K562 (cell line): ENCODE measurements at regions not wholly inside any gene's neighbourhood (a gene's known extent, or its start where the extent isn't known, plus 50 kb on each side); places are given as distances from the start of the nearest gene placed in this dataset.

ENCODE experiments used
- ATAC-seq: fragments of 200-7000 bp; cut with Tn5 transposase; 3 replicates; pipeline ENCODE4 v1.9.1; 2020; ENCODE audit warnings: moderate library complexity
- BruUV-seq: library from RNA; stranded (reverse); fragments of 400-500 nt; replicated peaks from 2 replicates; lab custom pipeline; 2021; lab: Mats Ljungman, UMichigan
- CTCF ChIA-PET: fragments of 300-600 bp; formaldehyde crosslinking; extraction: SDS; loops from one replicate; lab custom pipeline; 2021; ENCODE audit warnings: low intra/inter-chr PET ratio; lab: Yijun Ruan, JAX
- POLR2A ChIA-PET: fragments of 300-600, 350-650 bp; sonication (Branson Sonifier 250); formaldehyde crosslinking; extraction: SDS; loops from one replicate; lab custom pipeline; 2021; ENCODE audit warnings: antibody characterized with exemption, inconsistent platforms; lab: Yijun Ruan, JAX
- DNase-seq, 4 experiments: peaks; one replicate each; pipeline versions ENCODE4 v3.0.0 to v3.0.0-alpha.2; 2011 to 2018; ENCODE audit warnings: low spot score in 3 of 4, mixed read lengths in 3 of 4; ENCODE audit errors: extremely low read depth in 1 of 4
- FAIRE-seq: peaks from 2 replicates; lab custom pipeline; 2011; peaks lifted over from hg19 to GRCh38; lab: Jason Lieb, UNC
- H2AFZ ChIP-seq: 2 replicates; pipeline ENCODE4 v1.6.0; 2011; ENCODE audit warnings: low read depth, low read length, control low read depth, inconsistent platforms
- H3K27ac ChIP-seq: fragments of 200-600 bp; 3 replicates; pipeline ENCODE4 v1.8.0; 2011; ENCODE audit warnings: low read depth, mild to moderate bottlenecking, control low read depth, inconsistent platforms, low read length, moderate library complexity, mixed read lengths; ENCODE audit errors: extremely low read depth
- H3K27me3 ChIP-seq, 2 experiments: fragments of 300-600 bp in 1 of 2; 2 replicates in 1 of 2; 3 replicates in 1 of 2; pipeline versions ENCODE4 v1.6.0 to v1.8.0; 2011; ENCODE audit warnings: inconsistent platforms in 2 of 2, low read length in 2 of 2, mild to moderate bottlenecking in 1 of 2, mixed read lengths in 1 of 2, moderate library complexity in 1 of 2; ENCODE audit not compliant: control insufficient read depth in 2 of 2, insufficient read depth in 2 of 2
- H3K36me3 ChIP-seq: fragments of 300-600 bp; 3 replicates; pipeline ENCODE4 v1.8.0; 2011; ENCODE audit warnings: mild to moderate bottlenecking, low read length, inconsistent platforms; ENCODE audit not compliant: control insufficient read depth, insufficient read depth
- H3K4me1 ChIP-seq, 2 experiments: fragments of 200-600 bp in 1 of 2; replicated peaks in 1 of 2; 2 replicates in 1 of 2; 3 replicates in 1 of 2; pipeline versions ENCODE4 v1.5.1 to v1.8.0; 2011; ENCODE audit warnings: inconsistent platforms in 2 of 2, low read length in 2 of 2, mild to moderate bottlenecking in 1 of 2, mixed read lengths in 1 of 2, moderate library complexity in 1 of 2; ENCODE audit not compliant: control insufficient read depth in 2 of 2, insufficient read depth in 2 of 2
- H3K4me2 ChIP-seq: 2 replicates; pipeline ENCODE4 v1.6.1; 2011; ENCODE audit warnings: low read length, control low read depth, inconsistent platforms, mixed read lengths; ENCODE audit not compliant: insufficient read depth
- H3K4me3 ChIP-seq: fragments of 200-600 bp; sonication (generic), shearing (Covaris generic); 2 replicates; pipeline ENCODE4 v1.5.1; 2016; ENCODE audit warnings: control low read depth, inconsistent platforms
- H3K79me2 ChIP-seq: fragments of 200-600 bp; 3 replicates; pipeline ENCODE4 v1.8.0; 2011; ENCODE audit warnings: low read length, inconsistent platforms; ENCODE audit not compliant: control insufficient read depth, insufficient read depth
- H3K9ac ChIP-seq, 2 experiments: 2 replicates each; pipeline versions ENCODE4 v1.6.0 to v1.6.1; 2011; ENCODE audit warnings: low read depth in 2 of 2, low read length in 2 of 2, control low read depth in 1 of 2, inconsistent platforms in 1 of 2, mild to moderate bottlenecking in 1 of 2, mixed read lengths in 1 of 2; ENCODE audit not compliant: insufficient read depth in 1 of 2
- H3K9me1 ChIP-seq: one replicate; pipeline ENCODE4 v1.6.0; 2011; ENCODE audit warnings: inconsistent platforms, mild to moderate bottlenecking, low read length, moderate library complexity; ENCODE audit not compliant: control insufficient read depth, insufficient read depth
- H3K9me3 ChIP-seq: replicated peaks from 2 replicates; pipeline ENCODE4 v1.5.1; 2011; ENCODE audit warnings: low read depth, low read length, inconsistent platforms; ENCODE audit not compliant: control insufficient read depth, insufficient read depth
- H4K20me1 ChIP-seq: replicated peaks from 2 replicates; pipeline ENCODE4 v1.6.1; 2011; ENCODE audit warnings: low read length, inconsistent platforms, mixed read lengths; ENCODE audit not compliant: control insufficient read depth, insufficient read depth
- ELK1 ChIP-seq: sonication (generic); formaldehyde crosslinking; IDR thresholded peaks from 2 replicates; pipeline ENCODE4 v1.8.1; 2022; ENCODE audit warnings: missing genetic modification reagents
- FOSL1 ChIP-seq: fragments of 200-800 bp; sonication (Bioruptor generic); conservative IDR thresholded peaks from 2 replicates; pipeline ENCODE4 v1.6.1; 2016; ENCODE audit warnings: missing genetic modification characterization, missing compliant biosample characterization
- FOXP4 ChIP-seq: sonication (generic); formaldehyde crosslinking; IDR thresholded peaks from 2 replicates; pipeline ENCODE4 v1.8.0; 2022; ENCODE audit warnings: mild to moderate bottlenecking, missing genetic modification reagents, borderline replicate concordance
- HDAC2 ChIP-seq: fragments of 450-650 bp; IDR thresholded peaks from 2 replicates; pipeline ENCODE4 v1.6.1; 2016; ENCODE audit warnings: mild to moderate bottlenecking
- HNRNPK ChIP-seq: fragments of 200-400 bp; formaldehyde crosslinking; IDR thresholded peaks from one replicate; pipeline ENCODE4 v1.6.1; 2018; ENCODE audit warnings: mild to moderate bottlenecking, low read depth, low read length; ENCODE audit not compliant: poor library complexity, severe bottlenecking
- ILF3 ChIP-seq: fragments of 450-650 bp; IDR thresholded peaks from 2 replicates; pipeline ENCODE4 v1.6.1; 2018; ENCODE audit warnings: antibody characterized with exemption, mild to moderate bottlenecking, moderate library complexity, borderline replicate concordance
- IRF2 ChIP-seq: sonication (generic); formaldehyde crosslinking; IDR thresholded peaks from 2 replicates; pipeline ENCODE4 v1.8.1; 2022; ENCODE audit warnings: mild to moderate bottlenecking, missing genetic modification reagents
- KAT8 ChIP-seq: fragments of 450-650 bp; IDR thresholded peaks from 2 replicates; pipeline ENCODE4 v1.6.1; 2016; ENCODE audit warnings: low read depth, mild to moderate bottlenecking
- KLF6 ChIP-seq: fragments of 250-450 bp; sonication (Bioruptor Pico); IDR thresholded peaks from 2 replicates; pipeline ENCODE4 v1.4.0; 2020; ENCODE audit warnings: mild to moderate bottlenecking, moderate library complexity, borderline replicate concordance
- L3MBTL2 ChIP-seq: fragments of 450-650 bp; IDR thresholded peaks from 2 replicates; pipeline ENCODE4 v1.6.1; 2016; ENCODE audit warnings: mild to moderate bottlenecking, moderate library complexity
- NBN ChIP-seq: fragments of 450-650 bp; IDR thresholded peaks from 2 replicates; pipeline ENCODE4 v1.6.1; 2016; ENCODE audit warnings: low read depth, mild to moderate bottlenecking
- NONO ChIP-seq, 2 experiments: fragments of 200-400 bp in 1 of 2; fragments of 450-650 bp in 1 of 2; formaldehyde crosslinking in 1 of 2; IDR thresholded peaks; 2 replicates each; pipeline ENCODE4 v1.6.1; 2017; ENCODE audit warnings: low read depth in 2 of 2, mild to moderate bottlenecking in 2 of 2, moderate library complexity in 2 of 2, low read length in 1 of 2
- PURB ChIP-seq: sonication (generic); formaldehyde crosslinking; IDR thresholded peaks from 2 replicates; pipeline ENCODE4 v1.9.0; 2021; ENCODE audit warnings: low read depth, mild to moderate bottlenecking, missing genetic modification reagents
- PYGO2 ChIP-seq: fragments of 450-650 bp; IDR thresholded peaks from 2 replicates; pipeline ENCODE4 v1.6.1; 2016; ENCODE audit warnings: mild to moderate bottlenecking, missing genetic modification characterization, moderate library complexity, missing compliant biosample characterization
- WGBS: fragments of 100-300 bp; shearing (Covaris generic); methylation state at CpG from one replicate; pipeline ENCODE4 v1.1.6; 2016; ENCODE audit warnings: low coverage, mixed read lengths; ENCODE audit not compliant: insufficient coverage; ENCODE audit errors: missing lambda C conversion rate; 5-methylcytosine and 5-hydroxymethylcytosine counted together
- in situ Hi-C: fragments of 300-500 bp; cut with MboI; formaldehyde crosslinking; loops from 4 replicates; pipeline ENCODE4 v1.15.0; 2018; ENCODE audit warnings: inconsistent platforms, mixed read lengths
- intact Hi-C: fragments of 100-400 bp; cut with micrococcal nuclease; formaldehyde crosslinking; loops from 2 replicates; pipeline ENCODE4 v1.14.2; 2022

- Histone ChIP-seq H4K20me1 (no peaks in the 10 kb centered on the region), H3K4me2 (no peak overlapping the region), H3K36me3 (no peaks in the 10 kb centered on the region), H3K4me3 (no peak overlapping the region), H3K9me1 (no peaks in the 10 kb centered on the region), H3K9ac (no peak overlapping the region), H3K79me2 (no peaks in the 10 kb centered on the region), H2AFZ (no peak overlapping the region), H3K9me3 (no peaks in the 10 kb centered on the region), H3K27me3 (no peaks in the 10 kb centered on the region), H3K27ac (no peak overlapping the region), H3K4me1 (no peaks in the 10 kb centered on the region)
- no peak for DNase-seq
- WGBS = 2% methylated on average over 4 of the region's 4 CpGs
- TF ChIP-seq FOSL1 (tag) (no peak), KLF6 (CRISPR knock-in tag) (no peak), PURB (CRISPR knock-in tag) (no peak)
- no peak for FAIRE-seq
- no TSS peak for BruUV-seq
- intact Hi-C loops (no loop called here), in situ Hi-C loops (no loop called here)
- ATAC-seq = no peak
- ChIA-PET CTCF (no interaction called here), POLR2A (no interaction called here)
Observed at GRCh38 chrX:79719568-79720231, 294.9 kb upstream of the TBX22 start.

GRCh38 chrX:79721234-79721633 lies 293.3 kb upstream of the TBX22 start:
- in situ Hi-C loops (no loop called here), intact Hi-C loops (no loop called here)
- Histone ChIP-seq H3K27ac (no peak overlapping the region), H3K9ac (no peak overlapping the region), H3K4me2 (no peak overlapping the region), H3K9me3 (no peaks in the 10 kb centered on the region), H3K9me1 (no peaks in the 10 kb centered on the region), H3K27me3 (no peaks in the 10 kb centered on the region), H3K79me2 (no peaks in the 10 kb centered on the region), H3K4me1 (no peaks in the 10 kb centered on the region), H4K20me1 (no peaks in the 10 kb centered on the region), H2AFZ (no peak overlapping the region), H3K4me3 (no peak overlapping the region), H3K36me3 (no peaks in the 10 kb centered on the region)
- no TSS peak for BruUV-seq
- FAIRE-seq (no peak), DNase-seq (no peak), ATAC-seq (no peak)
- POLR2A ChIA-PET = no interaction called here
- WGBS = 0% methylated on average over 3 of the region's 3 CpGs
- CTCF ChIA-PET = no interaction called here
- TF ChIP-seq ELK1 (CRISPR knock-in tag) (no peak), NONO (IDR thresholded peaks at IDR 0.05; ENCODE audit: low read depth in 2 of 2, low read length in 1 of 2) (no peak), L3MBTL2 (no peak), FOXP4 (CRISPR knock-in tag) (no peak), ILF3 (no peak), IRF2 (CRISPR knock-in tag) (no peak), HDAC2 (no peak), PYGO2 (tag) (no peak), HNRNPK (no peak), NBN (no peak), KAT8 (no peak)
